ENCODE measurements at regions not wholly inside any gene's neighbourhood (a gene's known extent, or its start where the extent isn't known, plus 50 kb on each side); places are given as distances from the start of the nearest gene placed in this dataset.

DNA sequence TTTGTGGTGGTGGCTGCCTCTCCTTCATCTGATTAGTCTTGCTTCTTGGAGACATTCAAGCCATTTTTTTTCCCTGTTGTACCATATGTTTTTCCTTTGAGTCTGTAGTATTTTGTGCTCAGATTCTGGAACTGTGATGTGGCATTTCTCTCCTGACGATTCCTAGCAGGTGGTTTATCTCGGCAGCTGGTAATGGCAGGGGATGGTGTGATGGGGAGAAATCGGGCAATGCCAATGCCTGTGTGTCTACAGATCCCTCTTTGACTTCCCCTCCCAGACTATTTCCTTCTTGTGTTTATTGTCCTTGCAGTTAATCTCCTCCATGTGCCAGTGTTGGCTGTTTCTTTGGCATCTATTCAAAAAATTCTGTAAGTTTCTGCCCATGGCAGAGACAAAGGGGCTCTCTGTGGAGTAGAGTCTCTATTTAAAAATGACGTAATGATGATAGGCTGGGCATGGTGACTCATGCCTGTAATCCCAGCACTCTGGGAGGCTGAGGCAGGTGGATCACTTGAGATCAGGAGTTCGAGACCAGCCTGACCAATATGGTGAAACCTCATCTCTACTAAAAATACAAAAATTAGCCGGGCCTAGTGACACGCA is 90.2 kb upstream of the ERCC4 start:
- H3K4me3 ChIP-seq = no peak overlapping the region
- no peaks in the 10 kb centered on the region for H3K4me1 ChIP-seq
- H3K9me3 ChIP-seq = no peaks in the 10 kb centered on the region
- H3K27ac ChIP-seq = no peak overlapping the region
- H3K27me3 ChIP-seq = peaks cover 0 to 14% (median 0%) of the 10 kb centered on the region in 4 donors
- no peaks in the 10 kb centered on the region for H3K36me3 ChIP-seq
- TF ChIP-seq, protein P1, sequence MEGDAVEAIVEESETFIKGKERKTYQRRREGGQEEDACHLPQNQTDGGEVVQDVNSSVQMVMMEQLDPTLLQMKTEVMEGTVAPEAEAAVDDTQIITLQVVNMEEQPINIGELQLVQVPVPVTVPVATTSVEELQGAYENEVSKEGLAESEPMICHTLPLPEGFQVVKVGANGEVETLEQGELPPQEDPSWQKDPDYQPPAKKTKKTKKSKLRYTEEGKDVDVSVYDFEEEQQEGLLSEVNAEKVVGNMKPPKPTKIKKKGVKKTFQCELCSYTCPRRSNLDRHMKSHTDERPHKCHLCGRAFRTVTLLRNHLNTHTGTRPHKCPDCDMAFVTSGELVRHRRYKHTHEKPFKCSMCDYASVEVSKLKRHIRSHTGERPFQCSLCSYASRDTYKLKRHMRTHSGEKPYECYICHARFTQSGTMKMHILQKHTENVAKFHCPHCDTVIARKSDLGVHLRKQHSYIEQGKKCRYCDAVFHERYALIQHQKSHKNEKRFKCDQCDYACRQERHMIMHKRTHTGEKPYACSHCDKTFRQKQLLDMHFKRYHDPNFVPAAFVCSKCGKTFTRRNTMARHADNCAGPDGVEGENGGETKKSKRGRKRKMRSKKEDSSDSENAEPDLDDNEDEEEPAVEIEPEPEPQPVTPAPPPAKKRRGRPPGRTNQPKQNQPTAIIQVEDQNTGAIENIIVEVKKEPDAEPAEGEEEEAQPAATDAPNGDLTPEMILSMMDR (IDR thresholded peaks at IDR 0.05) = no peak
- TF ChIP-seq POLR2A (IDR thresholded peaks at IDR 0.05) = no peak
- intact Hi-C loops (cut with DNase I) = no loop called here
- no peak for DNase-seq
- 59 to 77% methylated on average over 7 of the region's 7 CpGs for WGBS, 2 donors

DNA sequence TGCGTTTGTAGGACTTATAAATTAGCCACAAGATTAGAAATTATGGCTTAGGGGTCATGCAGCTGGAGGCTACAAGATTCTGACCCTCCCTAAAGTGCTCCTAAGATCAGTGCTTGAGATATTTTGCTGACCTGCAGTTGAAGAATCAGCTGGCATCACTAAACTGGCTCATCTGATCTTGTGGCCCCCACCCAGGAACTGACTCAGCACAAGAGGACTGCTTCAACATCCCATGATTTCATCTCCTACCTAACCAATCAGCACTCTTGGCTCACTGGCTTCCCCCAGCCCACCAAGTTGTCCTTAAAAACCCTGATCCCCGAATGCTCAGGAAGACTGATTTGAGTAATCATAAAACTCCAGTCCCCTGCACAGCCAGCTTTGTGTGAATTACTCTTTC is 86.4 kb upstream of the ERCC4 start:
- H3K27ac ChIP-seq = no peak overlapping the region
- H3K4me3 ChIP-seq = no peak overlapping the region
- no peaks in the 10 kb centered on the region for H3K4me1 ChIP-seq
- TF ChIP-seq POLR2A (IDR thresholded peaks at IDR 0.05) = no peak
- TF ChIP-seq, protein P1 (IDR thresholded peaks at IDR 0.05) = no peak
- no peak for DNase-seq
- 63 to 64% methylated on average over 2 of the region's 2 CpGs for WGBS, 2 donors
- H3K36me3 ChIP-seq = no peaks in the 10 kb centered on the region
- intact Hi-C loops (cut with DNase I) = no loop called here
- peaks cover 0 to 14% (median 0%) of the 10 kb centered on the region in 4 donors for H3K27me3 ChIP-seq
- no peaks in the 10 kb centered on the region for H3K9me3 ChIP-seq

DNA sequence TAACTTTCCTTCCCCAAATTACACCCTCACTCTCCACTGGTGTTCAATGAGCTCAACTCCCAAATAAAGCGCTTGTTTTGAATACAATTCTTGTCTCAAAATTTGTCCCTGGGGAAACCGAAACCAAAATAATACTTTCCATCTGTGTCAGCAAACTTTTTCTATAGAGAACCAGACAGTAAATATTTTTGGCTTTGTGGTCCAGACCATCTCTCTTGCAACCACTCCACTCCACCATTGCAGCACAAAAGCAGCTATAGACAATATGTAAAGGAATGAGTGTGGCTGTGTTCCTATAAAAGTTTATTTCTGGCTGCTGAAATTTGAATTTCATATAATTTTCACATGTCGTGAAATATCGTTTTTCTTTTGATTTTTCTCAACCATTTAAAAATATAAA is 84.6 kb upstream of the ERCC4 start:
- Histone ChIP-seq H3K9me3 (no peaks in the 10 kb centered on the region), H3K4me1 (no peaks in the 10 kb centered on the region), H3K27me3 (peaks cover 0 to 14% (median 0%) of the 10 kb centered on the region in 4 donors), H3K4me3 (no peak overlapping the region), H3K36me3 (no peaks in the 10 kb centered on the region), H3K27ac (no peak overlapping the region)
- 59 to 71% methylated on average over 4 of the region's 4 CpGs for WGBS, 2 donors
- intact Hi-C loops (cut with DNase I) = no loop called here
- no peak for DNase-seq
- no peak for TF ChIP-seq POLR2A (IDR thresholded peaks at IDR 0.05)
- TF ChIP-seq, protein P1 (IDR thresholded peaks at IDR 0.05) = no peak

DNA sequence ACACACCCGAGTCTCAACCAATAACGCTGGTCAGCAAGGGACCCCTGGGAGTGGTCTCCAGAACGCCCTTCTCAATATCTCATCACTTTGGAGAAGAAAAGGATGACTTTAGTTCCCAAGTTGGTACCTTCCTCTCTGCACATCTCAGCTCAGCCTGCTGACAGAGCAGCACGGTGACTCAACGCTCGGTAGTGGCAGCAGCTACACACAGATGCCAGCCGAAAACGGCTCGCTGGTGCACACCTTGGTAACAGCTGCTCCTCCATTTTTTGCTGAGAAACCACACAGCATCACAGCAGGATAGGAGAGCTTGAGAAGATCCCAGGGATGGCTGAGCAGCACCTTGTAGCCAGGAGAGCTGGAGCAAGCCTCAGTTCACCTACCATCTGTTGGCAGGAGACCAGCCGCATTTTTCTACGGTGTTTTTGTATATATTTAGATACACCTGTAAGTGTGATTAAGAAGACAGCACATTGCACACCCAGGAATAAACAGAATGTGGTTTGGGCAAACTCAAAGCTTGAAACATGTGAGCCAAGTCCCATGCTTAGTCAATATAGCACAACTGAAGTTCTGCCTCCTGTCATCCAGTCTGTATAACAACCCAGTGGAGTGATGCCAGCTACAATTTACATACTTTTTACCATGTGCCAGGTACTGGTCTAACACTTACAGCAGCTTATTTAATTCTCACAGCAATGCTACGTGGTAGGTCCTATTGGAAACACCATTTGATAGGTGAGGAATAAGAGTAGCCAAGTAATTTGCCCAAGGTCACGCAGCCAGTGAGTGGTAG is 83.8 kb upstream of the ERCC4 start:
- H3K4me1 ChIP-seq = no peaks in the 10 kb centered on the region
- 83 to 89% methylated on average over 11 of the region's 13 CpGs for WGBS, 2 donors
- H3K9me3 ChIP-seq = no peaks in the 10 kb centered on the region
- no peak overlapping the region for H3K27ac ChIP-seq
- TF ChIP-seq, protein P1 (IDR thresholded peaks at IDR 0.05) = no peak
- no peak for TF ChIP-seq POLR2A (IDR thresholded peaks at IDR 0.05)
- no peak for DNase-seq
- intact Hi-C loops (cut with DNase I) = no loop called here
- no peak overlapping the region for H3K4me3 ChIP-seq
- no peaks in the 10 kb centered on the region for H3K36me3 ChIP-seq
- peaks cover 0 to 11% (median 0%) of the 10 kb centered on the region in 4 donors for H3K27me3 ChIP-seq

DNA sequence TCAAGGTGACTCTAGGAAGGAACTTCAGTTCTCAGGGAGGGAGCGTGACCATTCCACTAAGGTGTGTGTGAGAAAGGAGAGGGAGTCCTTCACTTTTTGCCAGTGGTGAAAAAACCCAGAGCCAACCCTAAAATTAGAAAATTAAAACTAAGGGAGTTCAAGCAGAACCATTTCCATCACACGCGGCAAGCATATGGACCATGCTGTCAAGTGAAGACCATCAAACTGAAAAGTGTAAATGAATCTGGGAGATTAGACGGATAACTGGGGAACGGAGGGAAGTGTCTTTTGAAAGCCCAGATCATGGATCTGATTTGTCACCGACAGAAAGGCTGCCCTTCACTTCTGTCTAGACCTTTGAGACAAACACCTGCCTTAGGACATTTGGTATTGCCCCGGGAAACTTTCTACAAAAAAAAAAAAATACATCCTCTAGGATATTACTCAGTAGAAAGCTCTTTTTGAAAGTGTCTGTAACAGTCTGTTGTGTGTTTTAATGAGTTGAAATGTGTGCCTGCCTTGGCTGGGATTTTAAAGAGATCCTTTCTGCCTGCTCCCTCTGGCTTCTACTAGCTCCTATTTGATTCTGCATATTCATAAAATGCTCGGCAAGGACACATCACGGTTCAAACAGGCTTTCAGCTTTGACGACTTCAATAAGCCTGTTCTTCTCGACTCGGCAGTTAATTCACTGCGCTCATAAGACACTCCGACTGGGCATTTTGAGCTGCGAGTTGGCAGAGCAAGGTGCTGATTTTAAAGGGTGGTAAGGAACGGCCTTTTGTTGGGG is 81.4 kb upstream of the ERCC4 start:
- Histone ChIP-seq H3K4me3 (no peak overlapping the region), H3K36me3 (no peaks in the 10 kb centered on the region), H3K27ac (no peak overlapping the region), H3K9me3 (no peaks in the 10 kb centered on the region), H3K27me3 (peaks cover 0 to 5% (median 0%) of the 10 kb centered on the region in 4 donors), H3K4me1 (no peaks in the 10 kb centered on the region)
- TF ChIP-seq POLR2A (IDR thresholded peaks at IDR 0.05) = no peak
- TF ChIP-seq, protein P1 (IDR thresholded peaks at IDR 0.05) = no peak
- intact Hi-C loops (cut with DNase I) = no loop called here
- no peak for DNase-seq
- WGBS, 2 donors = 82 to 84% methylated on average over 13 to 16 of the region's 16 CpGs
